Ovary (tissue), 3 donors: ENCODE measurements at regions not wholly inside any gene's neighbourhood (a gene's known extent, or its start where the extent isn't known, plus 50 kb on each side); places are given as distances from the start of the nearest gene placed in this dataset.

Experiments used
- EP300 ChIP-seq: sonication (generic); formaldehyde crosslinking; IDR thresholded peaks from one replicate; pipeline ENCODE4 v1.6.1; 2017; ENCODE audit warnings: antibody characterized with exemption
- TF ChIP-seq, protein P1 (sequence below), 3 donors: fragments of 450-650 bp in 2 of 3; fragments of 200-600 bp in 1 of 3; IDR thresholded peaks; one replicate each; pipeline versions ENCODE4 v1.5.1 to v1.8.0; 2016 to 2022; ENCODE audit warnings: antibody characterized with exemption in 3 of 3, mild to moderate bottlenecking in 1 of 3
- donor health status: DM: no; HTN: no; CAD: no.

GRCh38 chr12:74108729-74109128, 428.9 kb upstream of the ATXN7L3B start:
- TF ChIP-seq, protein P1, sequence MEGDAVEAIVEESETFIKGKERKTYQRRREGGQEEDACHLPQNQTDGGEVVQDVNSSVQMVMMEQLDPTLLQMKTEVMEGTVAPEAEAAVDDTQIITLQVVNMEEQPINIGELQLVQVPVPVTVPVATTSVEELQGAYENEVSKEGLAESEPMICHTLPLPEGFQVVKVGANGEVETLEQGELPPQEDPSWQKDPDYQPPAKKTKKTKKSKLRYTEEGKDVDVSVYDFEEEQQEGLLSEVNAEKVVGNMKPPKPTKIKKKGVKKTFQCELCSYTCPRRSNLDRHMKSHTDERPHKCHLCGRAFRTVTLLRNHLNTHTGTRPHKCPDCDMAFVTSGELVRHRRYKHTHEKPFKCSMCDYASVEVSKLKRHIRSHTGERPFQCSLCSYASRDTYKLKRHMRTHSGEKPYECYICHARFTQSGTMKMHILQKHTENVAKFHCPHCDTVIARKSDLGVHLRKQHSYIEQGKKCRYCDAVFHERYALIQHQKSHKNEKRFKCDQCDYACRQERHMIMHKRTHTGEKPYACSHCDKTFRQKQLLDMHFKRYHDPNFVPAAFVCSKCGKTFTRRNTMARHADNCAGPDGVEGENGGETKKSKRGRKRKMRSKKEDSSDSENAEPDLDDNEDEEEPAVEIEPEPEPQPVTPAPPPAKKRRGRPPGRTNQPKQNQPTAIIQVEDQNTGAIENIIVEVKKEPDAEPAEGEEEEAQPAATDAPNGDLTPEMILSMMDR (IDR thresholded peaks at IDR 0.05): no peak
- no peak for TF ChIP-seq EP300
